HCT116 (cell line): ENCODE measurements at regions not wholly inside any gene's neighbourhood (a gene's known extent, or its start where the extent isn't known, plus 50 kb on each side); places are given as distances from the start of the nearest gene placed in this dataset.

Source experiments
- ATF3 ChIP-seq: IDR thresholded peaks from 2 replicates; pipeline ENCODE4 v1.6.1; 2012
- CBX3 ChIP-seq: IDR thresholded peaks from 2 replicates; pipeline ENCODE4 v1.6.1; 2012; ENCODE audit warnings: low read depth
- EZH2phosphoT487 ChIP-seq: fragments of 200-600 bp; IDR thresholded peaks from 2 replicates; pipeline ENCODE4 v1.6.1; 2018; ENCODE audit warnings: antibody characterized with exemption, borderline replicate concordance
- JUND ChIP-seq: IDR thresholded peaks from 2 replicates; pipeline ENCODE4 v1.6.1; 2012
- RAD21 ChIP-seq: IDR thresholded peaks from 2 replicates; pipeline ENCODE4 v1.6.1; 2012; ENCODE audit warnings: low read depth, mild to moderate bottlenecking
- REST ChIP-seq: IDR thresholded peaks from 2 replicates; pipeline ENCODE4 v1.6.1; 2012; ENCODE audit warnings: low read depth
- SIN3A ChIP-seq: IDR thresholded peaks from 2 replicates; pipeline ENCODE4 v1.6.1; 2012; ENCODE audit warnings: low read depth
- YY1 ChIP-seq: IDR thresholded peaks from 2 replicates; pipeline ENCODE4 v1.6.1; 2011; ENCODE audit warnings: low read length, low read depth, moderate library complexity, mild to moderate bottlenecking; ENCODE audit not compliant: insufficient replicate concordance; ENCODE audit errors: extremely low read depth
- ZBTB33 ChIP-seq: IDR thresholded peaks from 2 replicates; pipeline ENCODE4 v1.6.1; 2011; ENCODE audit warnings: mild to moderate bottlenecking, low read length, moderate library complexity; ENCODE audit not compliant: insufficient replicate concordance; ENCODE audit errors: extremely low read depth

GRCh38 chr4:81884986-81885385, 413.3 kb upstream of the RASGEF1B start (continued):
- no peak for TF ChIP-seq REST
- TF ChIP-seq RAD21: no peak
- TF ChIP-seq ATF3: no peak
- no peak for TF ChIP-seq CBX3
- TF ChIP-seq YY1: no peak
- no peak for TF ChIP-seq ZBTB33
- no peak for TF ChIP-seq EZH2phosphoT487
- TF ChIP-seq JUND: no peak
- no peak for TF ChIP-seq SIN3A
- TF ChIP-seq, all 23 proteins: peak for 0
